GM18520 (cell line): ENCODE measurements at regions not wholly inside any gene's neighbourhood (a gene's known extent, or its start where the extent isn't known, plus 50 kb on each side); places are given as distances from the start of the nearest gene placed in this dataset.

Experiments used
- ATAC-seq: cut with Tn5 transposase; IDR thresholded peaks from one replicate; pipeline ENCODE4 v1.9.1; 2021; ENCODE audit not compliant: unreplicated experiment

- ATAC-seq, result no peak
Measured at GRCh38 chr5:91441082-91441481, 58.0 kb upstream of the ARRDC3 start.

GRCh38 chr5:91438871-91439270, 55.8 kb upstream of the ARRDC3 start:
- ATAC-seq, result no peak

GRCh38 chr5:91436241-91436640, 53.1 kb upstream of the ARRDC3 start:
- no peak for ATAC-seq

GRCh38 chr5:91434348-91434747, 51.2 kb upstream of the ARRDC3 start:
- no peak for ATAC-seq

- ATAC-seq, result no peak
Measured at GRCh38 chr5:91433861-91434260, 50.7 kb upstream of the ARRDC3 start.
